ENCODE measurements at regions not wholly inside any gene's neighbourhood (a gene's known extent, or its start where the extent isn't known, plus 50 kb on each side); places are given as distances from the start of the nearest gene placed in this dataset.
"Not testable (repeated sequence)": the region's sequence is repeated elsewhere in the genome, so short reads cannot be mapped to it uniquely, and the experiment has no call there.

- no peak for DNase-seq
These were observed 1194.6 kb downstream of the NCAM2 start for GRCh38 chr21:22192766-22193165.

GRCh38 chr21:22194986-22195385 lies 1196.8 kb downstream of the NCAM2 start:
- not testable (repeated sequence) for DNase-seq

DNA sequence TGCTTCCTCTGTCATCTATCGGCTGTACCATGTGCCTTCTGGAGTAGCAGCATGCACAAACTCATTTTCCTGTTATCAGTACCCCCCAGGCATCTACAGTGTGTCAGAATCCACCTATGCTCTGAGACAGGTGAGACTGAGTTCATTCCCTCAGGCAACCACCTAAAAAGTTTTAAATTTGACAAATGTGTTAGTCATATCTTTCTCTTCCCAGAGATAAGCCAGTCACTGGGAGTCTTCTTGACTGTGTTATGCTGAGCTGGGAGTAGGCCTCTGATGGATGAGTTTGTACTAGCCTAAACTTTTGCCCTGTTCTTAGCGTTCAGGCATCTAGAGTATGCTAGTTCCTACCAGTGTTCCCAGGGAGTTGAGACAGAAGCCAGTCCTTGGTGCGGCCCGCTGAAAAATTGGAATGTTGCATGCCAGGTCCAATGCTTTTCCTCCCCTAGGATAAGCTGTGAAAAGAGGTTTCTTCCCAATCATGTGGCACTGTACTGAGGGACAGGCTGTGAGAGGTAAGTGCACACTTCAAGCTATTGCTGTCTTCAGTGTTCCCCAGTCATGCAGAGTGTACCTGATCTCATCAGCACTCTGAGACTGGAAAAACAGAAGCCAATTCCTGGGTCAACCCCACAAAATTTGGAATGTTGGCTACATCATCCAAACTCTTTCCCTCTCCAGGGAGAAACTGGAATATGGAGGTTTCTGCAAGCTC lies 1202.3 kb downstream of the NCAM2 start:
- DNase-seq, result no peak

DNA sequence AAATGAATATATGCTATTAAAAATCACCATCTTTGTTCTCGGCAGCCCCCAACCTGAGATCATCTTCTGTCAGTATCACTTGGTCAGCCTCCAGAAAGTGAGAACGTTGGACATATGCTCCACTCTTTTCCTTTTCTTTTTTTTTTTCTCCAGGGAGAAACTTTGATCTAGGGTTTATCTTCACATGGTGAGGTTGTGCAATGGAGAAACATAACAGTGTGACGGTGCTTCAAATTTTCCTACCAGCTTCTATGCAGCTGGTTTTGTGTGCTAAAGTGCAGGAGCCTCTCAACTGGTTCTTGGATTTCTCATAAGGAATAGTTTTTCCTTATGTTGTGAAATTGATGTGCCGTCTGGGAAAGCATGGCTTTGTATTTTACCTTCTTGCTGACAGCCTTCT lies 1202.9 kb downstream of the NCAM2 start:
- DNase-seq, result no peak

DNA sequence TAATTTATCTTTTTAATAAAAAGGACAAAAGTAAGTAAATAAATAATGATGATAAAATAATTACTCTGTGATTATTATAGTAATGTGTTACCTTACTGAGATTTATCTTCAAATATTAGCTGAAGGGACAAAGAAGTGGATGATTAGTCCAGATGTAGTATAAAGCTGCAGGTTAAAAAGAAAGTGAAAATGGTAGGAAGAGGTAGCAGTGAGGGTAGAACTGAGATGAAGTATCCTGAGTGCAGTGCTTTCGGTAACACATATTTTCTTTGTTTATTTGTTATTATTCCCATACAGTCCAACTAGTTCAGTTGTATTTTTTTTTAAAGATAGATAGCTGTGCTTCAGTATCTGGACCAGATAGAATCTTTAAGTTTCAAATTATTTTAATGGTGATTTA lies 1203.5 kb downstream of the NCAM2 start:
- no peak for DNase-seq

DNA sequence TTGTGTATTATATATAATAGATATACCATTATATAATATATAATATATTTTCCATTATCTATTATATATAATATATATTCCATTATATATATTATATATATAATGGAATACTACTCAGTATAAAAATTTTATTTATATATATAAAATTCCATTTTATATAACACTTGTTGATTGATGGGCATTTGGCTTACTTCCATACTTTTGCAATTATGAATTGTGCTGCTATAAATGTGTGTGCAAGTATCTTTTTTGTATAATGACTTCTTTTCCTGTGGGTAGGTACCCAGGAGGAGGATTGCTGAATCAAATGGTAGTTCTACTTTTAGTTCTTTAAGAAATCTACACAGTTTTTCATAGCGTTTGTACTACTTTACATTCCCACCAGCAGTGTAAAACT lies 1211.1 kb downstream of the NCAM2 start:
- no peak for DNase-seq

GRCh38 chr21:22211943-22212342 lies 1213.7 kb downstream of the NCAM2 start:
- no peak for DNase-seq

DNA sequence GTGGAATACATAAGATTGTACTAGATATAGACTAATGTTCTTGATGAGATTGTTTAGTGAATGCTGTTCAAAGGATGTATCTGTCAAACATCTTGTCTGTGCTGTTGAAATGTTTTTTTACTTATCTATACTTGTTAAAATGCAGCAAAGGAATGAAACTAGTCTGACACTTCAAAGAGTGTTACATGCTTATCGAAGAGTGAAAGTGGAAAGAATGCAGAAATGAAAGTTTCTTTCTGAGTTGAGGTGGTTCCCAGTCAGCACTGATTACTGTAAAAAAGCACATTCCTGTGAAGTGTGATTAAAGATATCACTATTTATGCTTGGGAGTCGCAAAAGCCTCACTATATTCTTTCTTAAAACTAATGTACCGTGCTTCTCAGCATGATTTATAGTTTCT lies 1225.2 kb downstream of the NCAM2 start:
- DNase-seq, result no peak

DNA sequence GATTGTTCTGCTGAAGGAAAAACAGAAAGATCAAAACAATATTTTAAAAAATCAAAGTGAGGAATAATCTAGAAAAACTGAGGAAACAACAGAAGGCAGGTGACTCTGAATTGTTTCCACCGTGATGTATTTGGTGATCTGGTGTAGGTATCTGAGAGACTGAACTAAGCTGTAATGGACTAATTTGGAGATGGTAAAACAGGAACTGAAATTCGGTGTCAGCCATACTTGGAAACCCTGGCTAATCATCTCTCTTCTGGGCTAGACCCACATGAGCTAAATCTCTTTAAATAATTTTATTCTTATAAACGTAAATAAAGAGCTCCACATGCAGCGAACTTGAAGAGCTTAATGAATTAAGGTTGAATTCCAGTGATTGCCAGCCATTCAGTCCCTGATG lies 1226.1 kb downstream of the NCAM2 start:
- no peak for DNase-seq

DNA sequence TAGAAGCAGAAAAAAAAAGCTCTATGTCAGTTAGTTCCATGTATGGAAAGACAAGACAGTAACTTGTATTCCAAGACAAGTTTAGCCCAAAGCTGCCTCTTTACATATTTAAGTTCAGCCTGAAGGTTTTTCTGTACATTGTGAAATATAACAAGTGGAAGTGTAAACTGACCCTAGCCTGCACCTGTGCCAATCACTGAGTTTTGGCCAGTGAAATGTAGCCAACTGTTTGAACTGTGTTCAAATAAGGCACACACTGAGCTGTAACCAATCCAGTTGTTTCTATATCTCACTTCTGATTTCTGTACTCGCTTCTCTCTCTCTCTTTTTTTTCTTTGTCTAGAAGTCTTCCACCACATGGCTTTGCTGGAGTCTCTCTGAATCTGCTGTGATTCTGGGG lies 1227.1 kb downstream of the NCAM2 start:
- no peak for DNase-seq

DNA sequence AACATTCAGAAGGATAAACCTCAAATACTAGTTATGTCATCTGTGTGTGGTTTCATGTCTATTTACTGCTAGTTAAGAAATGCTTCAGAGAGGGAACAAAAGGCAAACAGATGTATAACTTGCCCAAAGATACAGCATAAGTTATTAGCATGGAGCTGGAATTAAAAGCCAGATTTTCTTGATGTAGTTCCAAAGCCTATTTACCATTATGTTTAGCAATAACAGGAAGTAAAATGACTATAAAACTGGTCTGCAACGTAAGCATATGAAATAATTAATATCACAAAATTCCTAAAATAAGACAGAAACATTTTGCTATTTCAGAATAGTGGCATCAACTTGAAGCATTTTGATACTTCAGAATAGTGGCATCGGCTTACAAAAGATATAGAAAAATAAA lies 1232.8 kb downstream of the NCAM2 start:
- DNase-seq, result no peak

DNA sequence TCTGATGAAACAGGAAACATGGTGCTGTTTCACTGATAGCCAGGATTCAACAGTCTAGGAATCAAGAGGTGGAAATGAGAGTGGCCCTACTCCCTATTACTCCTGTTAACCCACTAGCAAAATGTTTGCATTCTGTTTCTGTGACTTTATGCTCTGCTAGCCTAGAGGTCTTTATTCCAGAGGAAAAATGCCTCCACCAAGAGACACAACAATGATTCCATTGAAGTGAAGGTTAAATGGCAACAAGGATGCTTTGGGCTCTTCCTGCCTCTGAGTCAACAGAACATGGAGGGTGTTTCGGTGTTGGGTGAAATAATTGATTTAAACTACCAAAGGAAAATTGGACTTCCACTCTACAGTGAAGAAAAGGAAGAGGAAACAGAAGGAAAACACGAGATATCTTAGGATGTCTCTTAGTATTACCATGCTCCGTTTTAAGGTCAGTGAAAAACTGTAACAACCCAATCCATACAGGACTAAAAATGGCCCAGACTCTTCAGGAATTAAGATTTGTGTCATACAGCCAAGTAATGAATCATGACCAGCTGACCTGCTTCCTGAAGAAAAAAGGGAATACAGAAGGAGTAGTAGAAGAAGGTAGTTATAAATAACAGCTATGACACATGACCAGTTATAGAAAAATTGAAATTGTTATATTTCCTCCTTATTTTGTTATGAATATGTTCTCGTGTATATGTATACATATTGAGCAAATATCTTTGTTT lies 1237.8 kb downstream of the NCAM2 start:
- no peak for DNase-seq

DNA sequence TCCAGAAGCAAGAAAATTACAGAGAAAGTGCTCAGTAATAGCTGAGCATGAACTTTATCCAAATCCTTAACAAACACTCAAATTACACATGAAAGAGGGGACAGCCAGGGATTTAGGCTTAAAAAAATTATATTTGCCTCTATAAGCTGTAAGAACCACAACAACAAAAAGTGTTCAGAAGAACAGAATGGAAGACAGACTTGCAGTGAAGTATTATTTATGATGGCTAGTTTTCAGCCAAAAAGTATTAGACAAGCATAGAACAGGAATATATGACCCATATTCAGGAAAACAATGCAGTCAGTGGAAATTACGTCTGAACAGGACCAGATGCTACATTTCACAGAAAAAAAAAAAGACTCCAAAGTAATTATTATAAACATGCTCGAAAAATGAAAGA lies 1246.3 kb downstream of the NCAM2 start:
- peak; percentile 61 for DNase-seq

DNA sequence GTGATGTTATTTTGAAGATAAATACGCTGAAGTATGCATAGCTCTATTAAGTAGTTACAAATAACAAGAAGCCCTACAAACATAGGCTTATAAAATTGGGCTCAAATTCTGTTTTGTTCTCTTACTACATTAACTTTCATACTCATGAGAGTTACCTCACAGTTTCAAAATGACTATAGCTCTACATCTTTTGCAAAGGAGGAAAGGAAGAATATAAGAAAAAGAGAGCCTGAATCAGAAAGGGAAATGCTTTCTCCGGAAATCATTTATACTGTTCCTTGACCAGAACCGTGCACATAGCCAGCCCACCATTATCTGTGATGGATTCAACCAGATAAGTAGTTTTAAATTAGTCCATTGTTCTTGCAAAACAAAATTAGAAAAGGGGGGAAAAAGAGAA lies 1252.1 kb downstream of the NCAM2 start:
- no peak for DNase-seq

- no peak for DNase-seq
These were observed 1255.6 kb downstream of the NCAM2 start for GRCh38 chr21:22253761-22254160.

- no peak for DNase-seq
These were observed 1260.6 kb downstream of the NCAM2 start for GRCh38 chr21:22258821-22259220.

- DNase-seq, result no peak
These were observed 1262.1 kb downstream of the NCAM2 start for GRCh38 chr21:22260274-22260673.

DNA sequence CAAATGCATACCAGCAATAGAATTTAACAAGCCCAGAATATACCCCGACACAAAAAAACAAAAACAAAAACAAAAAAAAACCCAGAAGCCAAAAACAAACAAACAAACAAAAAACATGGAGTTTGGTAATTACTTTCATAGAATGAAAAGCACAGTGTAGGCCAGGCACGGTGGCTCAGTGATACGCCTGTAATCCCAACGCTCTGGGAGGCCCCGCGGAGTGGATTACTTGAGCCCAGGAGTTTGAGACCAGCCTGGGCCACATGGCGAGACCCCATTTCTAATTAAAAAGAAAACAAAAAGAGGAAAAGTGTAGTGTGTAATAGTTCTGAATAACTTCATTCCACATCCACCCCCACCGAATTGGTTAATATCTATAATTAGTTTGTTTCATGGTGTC lies 1265.7 kb downstream of the NCAM2 start:
- no peak for DNase-seq

DNA sequence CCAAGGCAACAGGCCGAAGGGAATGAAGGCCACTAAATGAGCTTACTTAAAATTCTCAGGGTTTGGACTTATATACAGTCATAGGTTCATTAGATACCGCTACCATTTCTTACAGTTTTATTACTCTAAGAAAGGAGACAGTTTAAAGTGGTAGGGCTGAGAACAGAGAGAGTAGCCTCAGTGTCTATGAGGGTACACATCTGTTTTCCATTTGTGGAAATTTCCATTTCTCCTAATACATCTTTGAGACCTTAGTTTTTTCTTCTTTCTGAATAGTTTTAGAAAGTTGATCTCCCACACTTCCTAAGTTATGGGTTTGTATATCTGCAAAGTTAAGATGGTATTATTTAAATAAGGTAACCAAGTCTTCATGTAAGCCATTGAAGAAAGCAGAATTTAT lies 1279.1 kb downstream of the NCAM2 start:
- DNase-seq, result no peak

DNA sequence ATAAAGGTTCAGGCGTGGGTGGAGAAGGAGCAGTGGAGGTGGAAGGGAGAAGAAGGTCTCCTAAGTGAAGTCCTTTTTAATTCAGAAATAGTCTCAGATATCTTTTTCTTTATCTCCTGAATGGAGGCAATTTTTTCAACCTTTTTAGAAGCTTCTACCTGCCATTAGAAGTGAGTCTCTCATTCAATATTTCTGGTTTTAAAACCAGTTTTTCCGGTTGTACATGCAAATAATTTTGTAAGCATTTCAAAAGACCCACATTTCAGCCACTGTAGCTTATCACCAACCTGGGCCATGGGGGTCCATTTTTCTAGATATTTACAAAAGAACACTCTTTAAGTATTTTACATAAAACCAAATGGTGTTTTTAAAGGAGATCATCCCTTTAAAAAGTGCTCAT lies 1280.2 kb downstream of the NCAM2 start:
- DNase-seq, result no peak

GRCh38 chr21:22280851-22281250 lies 1282.6 kb downstream of the NCAM2 start:
- DNase-seq, result peak; percentile 70

GRCh38 chr21:22288885-22289499 lies 1290.8 kb downstream of the NCAM2 start:
- no peak for DNase-seq

- DNase-seq, result no peak
These were observed 1293.9 kb downstream of the NCAM2 start for GRCh38 chr21:22292144-22292543.

- DNase-seq, result no peak
These were observed 1299.4 kb downstream of the NCAM2 start for GRCh38 chr21:22297575-22297974.
